ENCODE measurements at regions not wholly inside any gene's neighbourhood (a gene's known extent, or its start where the extent isn't known, plus 50 kb on each side); places are given as distances from the start of the nearest gene placed in this dataset.
"Not testable (repeated sequence)": the region's sequence is repeated elsewhere in the genome, so short reads cannot be mapped to it uniquely, and the experiment has no call there.

- TF ChIP-seq POLR2A (IDR thresholded peaks at IDR 0.05), result no peak
- no peak for TF ChIP-seq CTCF (IDR thresholded peaks at IDR 0.05)
- no peak for DNase-seq
- WGBS, 2 donors, result 69 to 91% methylated on average over 4 of the region's 4 CpGs
- Histone ChIP-seq H3K36me3 (ENCODE audit: low read depth, missing control alignments) (no peaks in the 10 kb centered on the region), H3K4me1 (no peaks in the 10 kb centered on the region), H3K27ac (no peak overlapping the region), H3K4me3 (no peak overlapping the region), H3K27me3 (no peaks in the 10 kb centered on the region), H3K9me3 (no peaks in the 10 kb centered on the region)
- intact Hi-C loops (cut with DNase I; ENCODE audit: low total_unique reads), result no loop called here
Observed at GRCh38 chrX:121763671-121764070, 716.3 kb downstream of the GLUD2 start.

DNA sequence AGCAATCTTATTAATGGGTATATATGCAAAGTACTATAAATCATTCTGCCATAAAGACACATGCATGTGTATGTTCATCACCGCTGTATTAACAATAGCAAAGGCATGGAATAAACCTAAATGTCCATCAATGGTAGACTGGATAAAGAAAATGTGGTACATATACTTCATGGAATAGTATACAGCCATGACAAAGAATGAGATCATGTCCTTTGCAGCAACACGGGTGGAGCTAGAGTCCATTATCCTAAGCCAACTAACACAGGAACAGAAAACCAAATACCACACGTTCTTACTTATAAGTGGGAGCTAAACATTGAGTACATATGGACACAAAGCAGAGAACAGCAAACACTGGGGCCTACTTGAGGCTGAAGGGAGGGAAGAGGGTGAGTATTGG is 720.8 kb downstream of the GLUD2 start:
- H3K36me3 ChIP-seq (ENCODE audit: low read depth, missing control alignments); H3K4me3 ChIP-seq; H3K4me1 ChIP-seq; intact Hi-C loops (cut with DNase I; ENCODE audit: low total_unique reads); H3K27me3 ChIP-seq; H3K9me3 ChIP-seq; DNase-seq; H3K27ac ChIP-seq: not testable (repeated sequence)
- WGBS, 2 donors, result 79 to 88% methylated on average over 3 of the region's 3 CpGs

DNA sequence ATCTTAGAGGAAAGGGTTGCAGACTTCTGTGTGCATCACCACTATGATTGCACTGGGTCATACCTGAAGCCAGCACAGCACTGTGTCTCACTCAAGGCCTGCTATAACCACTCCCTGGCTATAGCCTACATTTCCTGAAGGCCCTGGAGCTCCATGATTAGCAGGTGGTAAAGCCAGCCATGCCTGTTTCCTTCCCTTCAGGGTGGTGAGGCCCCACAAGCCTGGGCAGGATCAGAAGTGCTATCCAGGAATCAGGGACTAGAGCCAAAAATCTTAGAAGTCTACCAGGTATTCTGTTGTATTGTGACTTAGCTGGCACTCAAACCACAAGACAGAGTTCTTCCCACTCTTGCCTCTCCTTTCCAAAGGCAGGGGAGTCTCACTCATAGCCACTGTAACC is 734.6 kb downstream of the GLUD2 start:
- DNase-seq, result no peak
- no peaks in the 10 kb centered on the region for H3K4me1 ChIP-seq
- H3K9me3 ChIP-seq, result no peaks in the 10 kb centered on the region
- H3K27ac ChIP-seq, result no peak overlapping the region
- H3K27me3 ChIP-seq, result no peaks in the 10 kb centered on the region
- no peak overlapping the region for H3K4me3 ChIP-seq
- intact Hi-C loops (cut with DNase I; ENCODE audit: low total_unique reads), result no loop called here
- H3K36me3 ChIP-seq (ENCODE audit: low read depth, missing control alignments), result no peaks in the 10 kb centered on the region
- TF ChIP-seq CTCF (IDR thresholded peaks at IDR 0.05), result no peak
- no peak for TF ChIP-seq POLR2A (IDR thresholded peaks at IDR 0.05)

DNA sequence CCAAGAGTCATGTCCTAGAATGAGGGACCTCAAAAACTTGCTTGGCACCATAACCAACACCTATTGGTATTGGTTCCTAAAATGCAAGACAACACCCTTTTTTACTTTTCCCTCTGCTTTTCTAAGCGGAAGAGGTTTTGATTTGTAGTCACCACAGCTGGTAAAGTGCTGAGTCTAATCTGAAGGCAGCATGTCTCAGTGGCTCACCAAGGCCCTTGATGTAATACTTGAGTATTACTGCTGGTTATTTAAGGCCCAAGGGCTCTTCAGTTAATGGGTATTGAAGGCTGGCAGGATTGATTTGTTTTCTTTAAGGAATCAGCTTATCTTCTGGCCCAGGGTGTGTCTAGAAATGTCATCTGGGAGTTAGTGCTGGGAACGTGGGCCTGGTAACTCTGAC is 735.1 kb downstream of the GLUD2 start:
- Histone ChIP-seq H3K4me1 (no peaks in the 10 kb centered on the region), H3K27ac (no peak overlapping the region), H3K36me3 (ENCODE audit: low read depth, missing control alignments) (no peaks in the 10 kb centered on the region), H3K4me3 (no peak overlapping the region), H3K27me3 (no peaks in the 10 kb centered on the region), H3K9me3 (no peaks in the 10 kb centered on the region)
- no peak for DNase-seq
- TF ChIP-seq POLR2A (IDR thresholded peaks at IDR 0.05), result no peak
- TF ChIP-seq CTCF (IDR thresholded peaks at IDR 0.05), result no peak
- 70 to 100% methylated on average over 1 to 2 of the region's 2 CpGs for WGBS, 2 donors
- intact Hi-C loops (cut with DNase I; ENCODE audit: low total_unique reads), result no loop called here

- H3K27ac ChIP-seq, result no peak overlapping the region
- no peak overlapping the region for H3K4me3 ChIP-seq
- DNase-seq, result no peak
- H3K36me3 ChIP-seq (ENCODE audit: low read depth, missing control alignments), result no peaks in the 10 kb centered on the region
- intact Hi-C loops (cut with DNase I; ENCODE audit: low total_unique reads), result no loop called here
- H3K27me3 ChIP-seq, result no peaks in the 10 kb centered on the region
- no peaks in the 10 kb centered on the region for H3K9me3 ChIP-seq
- WGBS, 2 donors, result 88 to 100% methylated on average over 1 to 3 of the region's 3 CpGs
- TF ChIP-seq POLR2A (IDR thresholded peaks at IDR 0.05), result no peak
- no peaks in the 10 kb centered on the region for H3K4me1 ChIP-seq
Observed at GRCh38 chrX:121782976-121783375, 735.6 kb downstream of the GLUD2 start.

GRCh38 chrX:121802881-121803412 is 755.5 kb downstream of the GLUD2 start:
- Histone ChIP-seq H3K27me3 (no peaks in the 10 kb centered on the region), H3K27ac (no peak overlapping the region), H3K4me1 (no peaks in the 10 kb centered on the region), H3K4me3 (no peak overlapping the region), H3K9me3 (no peaks in the 10 kb centered on the region), H3K36me3 (ENCODE audit: low read depth, missing control alignments) (no peaks in the 10 kb centered on the region)
- TF ChIP-seq CTCF (IDR thresholded peaks at IDR 0.05), result no peak
- TF ChIP-seq POLR2A (IDR thresholded peaks at IDR 0.05), result no peak
- WGBS, 2 donors, result no CpG with 5 or more reads among the region's 7 CpGs
- no peak for DNase-seq
- intact Hi-C loops (cut with DNase I; ENCODE audit: low total_unique reads), result no loop called here

Measured in testis (tissue), 2 donors.